Activated T-cell treated with anti-CD3 and anti-CD28 coated beads, Interleukin-2, amount 50 U/mL, for 1 hour (primary cell): ENCODE measurements at regions not wholly inside any gene's neighbourhood (a gene's known extent, or its start where the extent isn't known, plus 50 kb on each side); places are given as distances from the start of the nearest gene placed in this dataset.

Experiments
- DNase-seq: peaks from one replicate; pipeline ENCODE4 v3.0.0-alpha.2; 2020

DNA sequence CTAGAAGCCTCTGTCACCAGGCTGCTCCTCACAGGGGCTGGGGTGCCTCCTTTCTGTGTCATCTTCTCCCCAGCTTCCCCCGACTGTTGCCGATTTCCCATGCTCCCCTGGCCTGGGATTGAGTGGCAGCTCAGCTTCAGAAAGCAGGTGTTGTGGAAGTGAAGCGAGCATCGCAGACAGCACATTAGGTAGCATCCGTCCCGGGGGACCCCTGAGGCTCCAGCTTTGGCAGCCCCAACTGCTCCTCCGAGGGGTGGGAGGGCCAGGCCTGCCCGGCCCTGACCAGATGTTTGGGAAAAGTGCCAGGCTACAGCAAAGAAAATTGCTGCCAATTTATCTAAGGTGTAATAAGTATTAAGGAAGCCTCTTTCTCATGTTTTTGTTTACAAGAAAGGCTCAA is 1045.6 kb downstream of the BCL11B start:
- DNase-seq, result no peak

DNA sequence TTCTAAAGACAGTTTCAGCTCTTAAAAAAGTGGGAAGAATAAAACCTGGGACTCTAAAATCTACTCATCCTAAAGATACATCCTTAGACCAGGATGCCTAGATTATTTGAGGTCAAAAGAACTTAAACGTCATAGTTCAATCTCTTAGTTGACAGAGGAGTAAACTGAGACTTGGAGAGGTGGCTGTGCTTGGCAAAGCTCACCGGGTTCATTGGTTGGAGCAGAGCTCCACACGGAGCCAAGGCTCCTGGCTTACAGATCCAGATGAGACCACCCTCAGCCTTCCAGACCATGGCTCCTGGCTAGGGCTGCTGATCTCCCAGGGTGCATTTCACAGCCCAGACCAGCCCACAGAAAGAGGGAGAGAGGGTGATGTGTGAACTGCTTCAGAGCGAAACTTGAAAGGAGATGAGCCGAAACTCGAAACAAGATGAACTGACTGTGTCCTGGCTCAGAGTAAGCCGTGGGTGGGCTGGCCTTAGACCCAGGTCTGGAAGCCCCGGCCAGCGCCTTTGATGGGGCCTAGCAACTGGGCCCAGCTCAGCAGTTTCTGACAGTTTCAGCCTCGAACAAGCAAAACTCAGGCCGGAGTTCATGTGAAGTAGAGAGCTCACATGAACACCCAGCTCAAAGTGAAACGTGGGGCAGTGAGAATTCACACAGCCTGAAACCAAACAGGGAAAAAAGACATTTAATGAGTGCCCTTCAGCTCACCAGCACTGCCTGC is 1044.8 kb downstream of the BCL11B start:
- peak; percentile 43 for DNase-seq

- no peak for DNase-seq
Measured at GRCh38 chr14:98227727-98228111, 1044.3 kb downstream of the BCL11B start.

DNA sequence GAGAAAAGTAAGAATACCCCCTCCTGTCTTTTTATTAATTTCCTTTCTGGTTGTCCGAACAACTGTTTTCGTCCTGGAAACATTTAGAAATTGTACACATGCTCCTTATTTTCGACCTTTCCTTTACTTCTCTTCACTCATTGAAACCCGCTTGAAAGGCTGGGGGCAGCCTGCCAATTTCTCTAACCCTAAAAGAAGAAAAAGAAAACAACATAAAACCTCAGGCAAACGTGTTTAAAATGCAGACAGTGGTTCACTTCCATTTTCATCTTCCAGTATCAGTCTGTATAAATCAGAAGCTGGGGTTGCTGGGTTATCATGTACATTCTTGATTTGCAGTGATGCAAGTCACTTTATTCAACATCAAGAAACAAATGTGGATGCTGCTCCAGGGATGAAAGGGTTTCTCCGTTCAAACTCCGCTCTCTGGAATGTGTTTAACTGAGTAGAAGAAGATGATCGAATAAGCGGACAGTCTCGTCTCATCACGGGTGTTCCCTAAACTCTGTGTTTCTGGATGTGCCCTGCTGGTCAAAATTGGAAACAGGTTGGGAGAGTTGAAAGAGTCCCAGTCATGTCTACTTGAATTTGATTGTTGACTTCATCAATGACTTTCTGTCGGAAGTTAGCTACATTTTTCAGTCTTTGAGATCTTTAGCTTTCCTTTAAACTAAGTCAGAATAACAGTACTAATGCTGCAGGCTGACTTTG is 1042.2 kb downstream of the BCL11B start:
- no peak for DNase-seq

- DNase-seq, result no peak
Measured at GRCh38 chr14:98230411-98230810, 1041.6 kb downstream of the BCL11B start.

DNA sequence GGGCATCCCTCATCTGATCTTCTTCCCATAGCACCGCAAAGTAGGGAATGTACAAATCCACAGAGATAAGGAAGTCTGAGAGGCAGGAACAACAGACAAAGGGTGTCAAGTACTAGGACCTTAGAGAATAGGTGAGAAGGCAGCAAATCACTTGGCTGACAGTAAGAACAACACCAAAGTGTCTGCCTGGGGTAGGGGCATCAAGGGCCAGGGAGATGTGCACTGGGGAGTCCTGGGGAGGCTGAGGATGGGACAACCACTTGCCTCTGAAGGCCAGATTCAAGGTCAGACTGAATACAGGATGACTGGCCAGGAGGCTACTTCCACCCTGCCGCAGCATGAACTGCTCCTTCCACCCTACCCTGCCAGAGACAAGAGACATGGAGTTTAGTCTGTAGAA is 1040.8 kb downstream of the BCL11B start:
- DNase-seq, result no peak

- DNase-seq, result no peak
Measured at GRCh38 chr14:98233656-98234055, 1038.3 kb downstream of the BCL11B start.

DNA sequence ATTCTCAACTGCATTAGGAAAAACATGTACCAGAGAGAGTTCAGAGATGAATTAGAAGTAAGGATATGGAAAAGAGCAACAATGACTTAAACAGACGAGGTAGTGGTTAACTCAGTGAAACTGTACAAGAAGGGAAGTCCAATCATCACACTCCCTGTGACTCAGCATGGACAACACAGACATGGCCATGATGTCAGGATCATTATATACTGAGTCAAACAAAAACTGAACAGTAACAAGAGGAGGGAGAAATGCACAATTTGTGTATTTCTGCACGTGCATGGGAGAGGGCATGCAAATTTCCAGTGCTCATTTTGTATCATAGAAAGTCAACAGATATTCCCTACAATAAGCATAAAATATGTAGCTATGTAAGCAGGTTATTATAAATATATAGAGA is 1037.8 kb downstream of the BCL11B start:
- DNase-seq, result no peak

GRCh38 chr14:98236314-98236713 is 1035.7 kb downstream of the BCL11B start:
- DNase-seq, result no peak

DNA sequence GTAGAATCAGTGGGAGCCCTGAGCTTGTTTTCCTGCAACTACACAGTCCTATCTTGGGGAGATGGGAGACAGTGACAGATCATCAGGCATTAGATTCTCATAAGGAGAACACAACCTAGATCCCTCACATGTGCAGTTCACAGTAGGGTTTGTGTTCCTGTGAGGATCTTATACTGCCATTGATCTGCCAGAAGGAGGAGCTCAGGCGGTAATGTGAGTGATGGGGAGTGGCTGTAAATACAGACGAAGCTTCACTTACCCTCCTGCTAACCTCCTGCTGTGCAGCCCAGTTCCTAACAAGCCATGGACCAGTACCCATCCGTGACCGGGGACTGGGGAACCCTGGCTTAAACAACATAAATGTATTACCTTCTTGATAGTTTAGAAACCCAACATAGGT is 1034.1 kb downstream of the BCL11B start:
- no peak for DNase-seq

- no peak for DNase-seq
Measured at GRCh38 chr14:98240376-98240775, 1031.6 kb downstream of the BCL11B start.

GRCh38 chr14:98242903-98243302 is 1029.1 kb downstream of the BCL11B start:
- no peak for DNase-seq

GRCh38 chr14:98243332-98243731 is 1028.7 kb downstream of the BCL11B start:
- DNase-seq, result no peak

- DNase-seq, result no peak
Measured at GRCh38 chr14:98244162-98244948, 1027.6 kb downstream of the BCL11B start.

GRCh38 chr14:98244966-98245569 is 1026.9 kb downstream of the BCL11B start:
- no peak for DNase-seq

GRCh38 chr14:98249057-98249456 is 1022.9 kb downstream of the BCL11B start:
- DNase-seq, result no peak

DNA sequence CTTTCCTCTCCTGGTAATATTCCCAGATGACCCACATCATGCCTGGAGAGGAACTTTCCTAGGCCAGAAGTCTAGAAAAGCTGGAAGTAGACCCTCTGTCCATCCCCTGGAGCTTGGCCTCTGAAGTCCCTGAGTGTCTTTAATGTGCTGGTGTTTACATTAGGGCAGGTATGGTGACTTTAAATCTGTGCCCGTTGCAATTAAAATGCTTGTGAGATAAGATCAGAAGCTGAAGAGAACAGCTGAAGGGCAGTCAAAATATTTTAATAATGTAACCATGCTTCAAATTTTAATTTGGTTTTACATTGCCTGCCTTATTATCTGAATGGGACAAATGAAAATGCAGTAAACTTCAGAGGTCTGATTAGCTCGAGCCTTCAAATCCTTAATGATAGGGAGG is 1022.5 kb downstream of the BCL11B start:
- DNase-seq, result no peak

DNA sequence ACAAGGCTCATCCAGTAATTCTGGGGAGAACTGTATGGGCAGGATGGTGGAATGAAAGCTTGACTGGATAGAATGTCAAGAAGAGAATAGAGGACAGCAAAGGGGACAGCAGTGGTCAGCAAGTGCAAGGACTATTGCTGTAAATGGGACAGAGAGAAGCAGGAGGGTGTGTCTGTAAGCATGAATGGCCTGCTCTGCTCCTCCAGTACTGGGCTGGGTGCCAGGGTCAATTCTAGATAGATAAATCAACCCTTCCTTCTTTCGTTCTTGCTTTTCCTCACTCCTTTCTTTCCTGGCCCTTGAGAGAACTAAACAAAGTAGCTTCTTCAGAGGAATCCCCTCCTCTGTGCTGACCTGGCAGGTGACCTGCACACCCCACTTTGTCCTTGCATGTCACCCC is 1019.2 kb downstream of the BCL11B start:
- DNase-seq, result no peak

GRCh38 chr14:98259881-98260280 is 1012.1 kb downstream of the BCL11B start:
- no peak for DNase-seq

- no peak for DNase-seq
Measured at GRCh38 chr14:98262566-98262965, 1009.4 kb downstream of the BCL11B start.

DNA sequence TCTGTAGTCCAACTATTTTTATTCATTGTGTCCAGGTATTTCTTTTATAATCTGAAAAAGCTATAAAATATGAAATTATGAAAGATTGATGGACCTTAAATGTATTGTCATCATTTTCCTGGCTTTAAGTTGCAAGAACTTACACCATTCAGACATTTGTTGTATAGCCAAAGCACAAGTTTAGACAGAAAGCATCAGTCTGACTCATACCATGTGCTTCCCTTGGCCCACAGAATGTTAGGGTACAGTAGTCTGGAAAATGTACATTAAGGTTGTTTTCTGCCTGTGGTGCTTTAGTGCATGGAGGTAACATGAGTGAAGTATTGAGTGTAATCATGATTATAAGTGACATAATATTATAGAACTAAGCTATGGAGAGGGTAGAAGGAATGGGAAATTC is 1002.5 kb downstream of the BCL11B start:
- no peak for DNase-seq

DNA sequence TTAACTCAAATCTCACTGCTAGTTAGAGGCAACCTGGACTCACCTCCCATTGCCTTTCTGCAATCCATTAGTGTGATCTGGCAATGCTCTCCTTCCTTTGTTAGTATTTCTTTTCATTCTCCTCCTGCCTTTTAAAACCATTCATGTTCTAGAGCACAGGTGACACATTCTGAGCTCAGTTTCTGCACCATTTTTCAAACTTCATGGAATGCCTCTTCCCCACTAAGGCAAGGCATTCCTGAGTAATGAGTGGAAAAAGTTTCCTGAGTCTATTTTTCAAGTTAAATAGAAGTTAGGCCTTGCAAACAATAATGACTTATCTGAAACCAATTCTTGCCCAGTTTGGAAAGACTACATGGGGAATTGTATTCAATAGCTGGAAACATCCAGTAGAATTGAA is 1001.8 kb downstream of the BCL11B start:
- no peak for DNase-seq

DNA sequence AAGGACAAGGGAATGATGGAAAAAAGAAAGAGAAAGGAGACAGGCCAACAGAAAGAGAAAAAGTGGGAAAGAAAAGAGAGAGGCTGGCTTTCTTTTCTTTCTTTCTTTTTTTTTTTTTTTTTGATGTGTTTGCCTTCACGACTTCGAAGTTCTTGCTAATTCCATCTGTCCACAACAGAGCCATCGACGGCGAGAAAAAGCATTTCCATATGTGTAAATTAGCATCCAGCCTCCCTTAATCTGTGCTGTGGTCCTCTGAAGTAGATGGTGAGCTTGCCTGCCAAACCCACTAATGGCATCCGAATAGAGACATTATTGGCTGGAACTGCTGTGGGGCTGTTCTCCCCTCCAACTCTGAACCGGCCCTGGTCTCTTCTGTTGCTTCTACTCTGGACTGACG is 997.4 kb downstream of the BCL11B start:
- DNase-seq, result no peak

DNA sequence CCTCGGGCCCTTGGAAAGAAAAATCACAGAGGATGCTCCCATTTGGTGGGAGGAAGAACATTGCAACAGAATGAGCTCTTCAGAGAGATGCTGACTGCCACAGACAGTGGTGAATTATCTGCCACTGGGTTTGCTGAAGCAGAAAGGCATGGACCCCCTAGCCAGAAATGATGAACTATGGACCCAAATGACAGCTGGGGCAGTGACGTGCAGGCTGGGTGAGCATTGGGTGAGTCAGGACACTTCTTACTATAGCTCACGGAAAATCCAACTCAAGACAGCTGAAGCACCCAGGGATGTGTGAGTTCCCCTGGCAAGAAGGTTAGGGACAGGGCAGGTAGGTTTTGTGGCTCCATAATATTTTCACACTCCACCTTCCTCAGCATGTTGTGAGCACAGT is 993.2 kb downstream of the BCL11B start:
- no peak for DNase-seq
